GM18870 (cell line): ENCODE measurements at regions not wholly inside any gene's neighbourhood (a gene's known extent, or its start where the extent isn't known, plus 50 kb on each side); places are given as distances from the start of the nearest gene placed in this dataset.
"Not testable (repeated sequence)": the region's sequence is repeated elsewhere in the genome, so short reads cannot be mapped to it uniquely, and the experiment has no call there.

Experiments used
- ATAC-seq: cut with Tn5 transposase; IDR thresholded peaks from one replicate; pipeline ENCODE4 v1.9.1; 2021; ENCODE audit warnings: moderate library complexity; ENCODE audit not compliant: unreplicated experiment

DNA sequence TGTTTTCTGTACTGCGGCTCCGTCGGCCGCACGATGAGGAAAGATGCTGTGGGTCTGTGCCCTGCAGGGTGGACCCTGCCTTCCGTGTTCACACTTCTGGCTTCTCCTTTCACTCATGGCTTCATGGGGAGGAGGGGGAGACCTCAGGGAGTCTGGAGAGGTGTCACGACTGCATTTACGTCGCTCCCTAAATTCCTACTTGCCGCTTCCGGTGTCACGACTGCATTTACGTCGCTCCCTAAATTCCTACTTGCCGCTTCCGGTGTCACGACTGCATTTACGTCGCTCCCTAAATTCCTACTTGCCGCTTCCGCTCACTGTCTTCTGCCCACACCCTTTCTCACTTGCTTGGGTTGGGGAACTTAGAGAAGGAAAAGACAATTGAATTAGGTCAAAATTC, 68.4 kb upstream of the ALKAL2 start:
- not testable (repeated sequence) for ATAC-seq

DNA sequence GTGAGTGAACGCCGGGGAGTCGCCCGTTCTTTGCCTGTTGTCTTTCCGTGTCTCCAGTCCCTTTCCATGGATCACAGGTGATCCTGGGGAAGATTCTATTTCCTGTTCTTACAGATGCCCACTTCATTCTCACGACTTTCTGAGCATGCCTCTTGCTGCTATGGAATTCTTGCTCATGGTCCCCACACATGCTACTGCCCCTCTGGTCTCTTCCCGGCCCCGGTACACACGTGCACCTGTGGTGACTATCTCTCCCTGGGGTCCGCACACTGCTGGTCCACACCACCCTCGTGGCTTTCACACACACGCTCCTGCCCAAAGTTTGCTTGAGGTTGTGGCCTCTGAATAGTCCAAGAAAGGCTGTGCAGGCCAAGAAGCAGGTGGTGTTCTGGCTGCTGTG, 67.9 kb upstream of the ALKAL2 start:
- ATAC-seq: no peak

DNA sequence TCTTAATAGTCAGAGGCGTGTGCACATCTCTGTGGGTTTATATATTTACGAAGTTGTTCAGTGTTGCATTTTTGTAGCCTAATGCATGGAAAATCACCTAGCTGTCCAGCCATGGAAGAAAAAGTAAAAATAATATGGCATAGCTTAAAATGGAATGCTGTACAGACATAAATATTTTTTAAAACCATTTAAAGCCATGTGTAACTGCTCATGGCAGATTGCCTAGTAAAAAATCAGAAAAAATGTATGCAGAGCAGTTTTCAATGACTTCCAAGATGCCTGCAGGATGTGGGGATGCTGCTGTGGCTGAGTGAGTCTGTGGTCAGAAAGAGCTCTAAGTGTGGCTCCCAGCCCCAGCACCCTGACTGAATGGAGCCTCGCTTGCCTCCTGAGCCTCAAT, 64.8 kb upstream of the ALKAL2 start:
- ATAC-seq: no peak

DNA sequence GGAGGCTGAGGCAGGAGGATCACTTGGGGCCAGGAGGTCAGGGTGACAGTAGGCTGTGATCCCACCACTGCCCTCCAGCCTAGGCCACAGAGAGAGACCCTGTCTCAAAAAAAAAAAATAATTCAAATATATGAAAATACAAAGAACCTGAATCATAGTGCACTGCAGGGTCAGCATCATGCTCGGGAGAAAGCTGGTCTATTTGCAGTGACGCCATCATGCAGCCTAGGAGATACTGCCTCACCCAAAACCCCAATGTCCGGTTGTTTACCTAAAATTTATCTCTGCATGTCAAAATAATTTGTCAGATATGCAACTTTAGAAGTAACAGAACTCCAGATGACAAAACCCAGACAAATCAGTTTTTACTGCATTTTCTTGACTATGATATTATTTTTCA, 61.5 kb upstream of the ALKAL2 start:
- ATAC-seq: no peak

DNA sequence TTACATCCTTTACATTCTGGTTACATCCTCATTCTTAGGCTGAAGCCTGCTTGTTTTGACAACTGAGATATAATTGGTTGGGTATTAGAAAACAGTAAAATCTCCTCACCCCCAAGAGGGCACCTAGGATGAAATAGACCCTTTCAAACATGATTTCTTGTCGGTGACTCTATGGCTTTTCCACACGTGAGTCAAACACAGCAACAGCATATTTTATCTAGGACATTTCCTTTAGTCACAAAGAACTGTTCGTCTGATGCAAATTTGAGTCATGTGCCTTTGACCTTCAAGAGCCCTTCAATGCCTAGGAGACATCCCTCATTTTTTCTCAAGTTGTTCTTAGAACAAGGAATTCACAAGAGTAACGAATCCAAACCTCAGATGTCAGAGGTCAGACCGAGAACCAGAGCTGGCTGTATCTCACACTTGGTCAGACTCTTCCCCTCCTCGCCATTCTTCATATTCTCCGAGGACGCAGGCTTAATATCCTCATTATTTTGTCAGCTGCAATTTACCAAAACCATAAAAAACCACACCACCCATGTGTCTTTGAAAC, 60.5 kb upstream of the ALKAL2 start:
- ATAC-seq: no peak

DNA sequence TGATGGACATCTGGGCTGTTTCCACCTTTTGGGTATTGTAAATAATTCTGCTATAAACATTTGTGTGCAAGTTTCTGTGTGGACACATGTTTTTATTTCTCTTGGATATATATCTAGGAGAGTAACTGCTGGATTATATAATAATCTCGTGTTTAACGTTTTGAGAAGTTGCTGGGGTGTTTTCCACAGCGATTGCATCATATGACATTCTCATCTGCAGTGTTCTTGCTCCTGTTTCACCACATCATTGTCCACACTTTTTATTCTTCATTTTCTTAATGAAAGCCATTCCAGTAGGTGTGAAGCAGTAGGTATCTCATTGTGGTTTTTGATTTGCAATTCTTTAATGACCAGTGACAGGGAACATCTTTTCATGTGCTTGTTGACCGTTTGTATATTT, 56.9 kb upstream of the ALKAL2 start:
- no peak for ATAC-seq

DNA sequence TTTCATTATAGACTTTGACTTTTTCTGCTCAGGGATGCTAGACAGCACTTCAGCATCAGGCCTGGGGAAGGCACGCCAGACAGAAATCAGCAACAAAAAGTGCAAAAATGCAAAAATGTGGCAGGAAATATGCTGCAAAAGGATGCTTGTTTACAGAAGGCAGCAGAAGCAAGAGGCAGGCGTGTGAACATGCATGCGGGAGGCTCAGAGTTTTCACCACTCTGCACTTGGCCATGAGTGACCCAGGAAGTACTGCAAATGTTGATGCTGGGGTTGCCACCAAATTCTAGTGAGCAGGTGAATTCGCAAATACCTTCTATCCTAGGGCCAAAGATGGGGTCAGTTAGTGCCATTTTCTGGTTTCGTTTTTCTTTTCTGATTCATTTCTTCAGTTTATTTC, 55.5 kb upstream of the ALKAL2 start:
- no peak for ATAC-seq

DNA sequence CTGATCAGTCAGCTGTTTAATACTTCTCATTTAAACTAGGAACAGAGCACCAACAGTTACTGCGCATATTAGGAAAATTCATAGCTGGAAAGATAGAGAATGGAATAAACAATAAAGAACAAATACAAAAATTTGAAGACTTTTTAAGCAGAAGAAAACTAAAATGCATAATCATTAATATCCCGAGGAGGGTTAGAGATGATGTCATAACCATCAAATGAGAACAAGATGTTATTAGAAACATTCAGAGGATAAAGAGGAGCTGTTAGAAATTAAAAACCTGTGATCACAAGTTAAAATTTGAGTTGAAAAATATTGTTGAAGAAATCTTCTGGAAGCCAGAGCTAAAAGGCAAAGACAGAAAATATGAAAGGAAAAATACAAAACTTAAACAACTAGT, 54.0 kb upstream of the ALKAL2 start:
- ATAC-seq: no peak

DNA sequence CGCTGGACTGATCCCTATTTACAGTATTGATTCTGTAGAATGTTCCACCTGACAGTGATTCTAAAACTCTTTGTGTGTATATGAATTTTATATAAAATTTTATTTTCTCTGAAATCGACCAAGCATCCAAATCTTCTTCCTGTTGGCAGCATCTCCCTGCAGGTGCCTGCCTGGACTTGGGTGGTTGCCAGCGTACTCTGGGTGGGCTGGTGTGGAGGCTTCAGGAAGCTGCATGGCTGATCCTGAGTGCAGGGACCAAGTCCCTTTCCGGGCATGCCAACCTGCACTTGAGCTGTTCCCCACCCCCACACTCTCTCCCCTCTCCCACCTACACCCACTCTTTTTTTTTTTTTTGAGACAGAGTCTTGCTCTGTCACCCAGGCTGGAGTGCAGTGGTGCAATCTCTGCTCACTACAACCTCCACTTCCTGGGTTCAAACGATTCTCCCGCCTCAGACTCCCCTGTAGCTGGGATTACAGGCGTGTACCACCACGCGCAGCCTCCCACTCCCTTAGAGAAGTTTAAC, 53.2 kb upstream of the ALKAL2 start:
- no peak for ATAC-seq
